PC-3 (cell line): ENCODE measurements at regions not wholly inside any gene's neighbourhood (a gene's known extent, or its start where the extent isn't known, plus 50 kb on each side); places are given as distances from the start of the nearest gene placed in this dataset.

Experiments used
- ATAC-seq: fragments of 200-7000 bp; cut with Tn5 transposase; 2 replicates; pipeline ENCODE4 v1.9.1; 2020; ENCODE audit warnings: mild to moderate bottlenecking, moderate library complexity
- BruUV-seq: library from RNA; stranded (reverse); fragments of 400-500 nt; replicated peaks from 2 replicates; lab custom pipeline; 2021; lab: Mats Ljungman, UMichigan
- CTCF ChIA-PET: fragments of 300-600 bp; sonication (Branson Sonifier 250); formaldehyde crosslinking; loops from one replicate; lab custom pipeline; 2022; ENCODE audit warnings: antibody characterized with exemption; lab: Charles Lee
- POLR2A ChIA-PET: fragments of 300-600 bp; sonication (Branson Sonifier 250); formaldehyde crosslinking; loops from one replicate; lab custom pipeline; 2022; ENCODE audit warnings: antibody characterized with exemption; ENCODE audit not compliant: unreplicated experiment; lab: Charles Lee
- DNase-seq: peaks from one replicate; pipeline ENCODE4 v3.0.0-alpha.2; 2015
- H2AFZ ChIP-seq: fragments of 300-600 bp; sonication (generic); 2 replicates; pipeline ENCODE4 v1.6.0; 2016; ENCODE audit warnings: antibody characterized with exemption, low read length
- H3F3A ChIP-seq: fragments of 300-600 bp; sonication (generic); one replicate; pipeline ENCODE4 v1.6.0; 2017; ENCODE audit warnings: antibody characterized with exemption, low read length, control low read depth, mild to moderate bottlenecking; ENCODE audit not compliant: unreplicated experiment
- H3K27ac ChIP-seq: fragments of 300-600 bp; sonication (generic); 2 replicates; pipeline ENCODE4 v1.5.1; 2016; ENCODE audit warnings: mild to moderate bottlenecking, low read length
- H3K27me3 ChIP-seq: fragments of 300-600 bp; sonication (generic); 2 replicates; pipeline ENCODE4 v1.6.1; 2016; ENCODE audit warnings: low read length, mixed read lengths
- H3K36me3 ChIP-seq: fragments of 300-600 bp; sonication (generic); 2 replicates; pipeline ENCODE4 v1.6.1; 2016; ENCODE audit warnings: low read depth, mixed run types, low read length, mixed read lengths
- H3K4me1 ChIP-seq: fragments of 300-600 bp; sonication (generic); 2 replicates; pipeline ENCODE4 v1.5.1; 2016; ENCODE audit warnings: low read length; ENCODE audit not compliant: insufficient read depth
- H3K4me2 ChIP-seq: fragments of 300-600 bp; sonication (generic); 2 replicates; pipeline ENCODE4 v1.6.0; 2016; ENCODE audit warnings: low read length
- H3K4me3 ChIP-seq: fragments of 300-600 bp; sonication (generic); 2 replicates; pipeline ENCODE4 v1.5.1; 2016; ENCODE audit warnings: mild to moderate bottlenecking, low read length, mixed read lengths
- H3K79me2 ChIP-seq: fragments of 300-600 bp; sonication (generic); 2 replicates; pipeline ENCODE4 v1.6.1; 2017; ENCODE audit warnings: low read length, mixed read lengths
- H3K9ac ChIP-seq: fragments of 300-600 bp; sonication (generic); 2 replicates; pipeline ENCODE4 v1.6.0; 2016; ENCODE audit warnings: mild to moderate bottlenecking, low read length
- H3K9me2 ChIP-seq: fragments of 300-600 bp; sonication (generic); replicated peaks from 2 replicates; pipeline ENCODE4 v1.6.1; 2016; ENCODE audit warnings: mixed run types, low read length, mixed read lengths
- H3K9me3 ChIP-seq: fragments of 300-600 bp; sonication (generic); 2 replicates; pipeline ENCODE4 v1.6.1; 2016; ENCODE audit warnings: low read length, mixed read lengths
- H4K20me1 ChIP-seq: fragments of 300-600 bp; sonication (generic); 2 replicates; pipeline ENCODE4 v1.6.1; 2016; ENCODE audit warnings: low read length, mixed read lengths
- CTCF ChIP-seq: fragments of 300-600 bp; sonication (generic); conservative IDR thresholded peaks from 2 replicates; pipeline ENCODE4 v1.5.1; 2017; ENCODE audit warnings: antibody characterized with exemption, low read depth, mild to moderate bottlenecking, low read length
- EZH2 ChIP-seq: fragments of 300-600 bp; sonication (generic); IDR thresholded peaks from one replicate; pipeline ENCODE4 v1.6.1; 2017; ENCODE audit warnings: antibody characterized with exemption, mild to moderate bottlenecking, low read length; ENCODE audit not compliant: unreplicated experiment
- EZH2phosphoT487 ChIP-seq: fragments of 300-600 bp; sonication (generic); IDR thresholded peaks from 2 replicates; pipeline ENCODE4 v1.6.1; 2018; ENCODE audit warnings: mild to moderate bottlenecking, antibody characterized with exemption, low read length, borderline replicate concordance
- intact Hi-C: fragments of 100-400 bp; cut with micrococcal nuclease; formaldehyde crosslinking; loops from 2 replicates; pipeline ENCODE4 v1.9.0; 2023

- Histone ChIP-seq H3K9ac (no peak overlapping the region), H3K4me1 (peaks cover 14% of the 10 kb centered on the region), H3K27ac (no peak overlapping the region), H3K4me3 (no peak overlapping the region), H3K9me3 (no peaks in the 10 kb centered on the region), H3K4me2 (no peak overlapping the region), H3K27me3 (no peaks in the 10 kb centered on the region), H4K20me1 (no peaks in the 10 kb centered on the region), H3F3A (no peaks in the 10 kb centered on the region), H3K9me2 (no peaks in the 10 kb centered on the region), H2AFZ (no peak overlapping the region; the same call in 1 of the 2 replicates), H3K36me3 (no peaks in the 10 kb centered on the region), H3K79me2 (no peaks in the 10 kb centered on the region)
- TF ChIP-seq CTCF (peak; percentile 91), EZH2phosphoT487 (no peak)
- peak; percentile 91 for DNase-seq
- ChIA-PET CTCF (interaction anchor here (0.7 kb wide), 1 partner anchor 126 kb away, joined by 3 read pairs; no protein-coding TSS in a partner anchor), POLR2A (no interaction called here)
- intact Hi-C loops, result loop anchor here (1.0 to 2.0 kb wide), 5 partner anchors 25 to 126 kb away; partner anchors contain the start of gene NOG
- peak; percentile 87 for ATAC-seq
- BruUV-seq, result no TSS peak
Observed at GRCh38 chr17:56653877-56654276, 60.4 kb downstream of the NOG start.

- Histone ChIP-seq H2AFZ (no peak overlapping the region), H3K36me3 (no peaks in the 10 kb centered on the region), H3K9me3 (no peaks in the 10 kb centered on the region), H3K4me2 (no peak overlapping the region), H3F3A (no peaks in the 10 kb centered on the region), H3K27me3 (no peaks in the 10 kb centered on the region), H3K9ac (no peak overlapping the region), H3K79me2 (no peaks in the 10 kb centered on the region), H3K27ac (no peak overlapping the region), H3K4me1 (peaks cover 16% of the 10 kb centered on the region), H3K4me3 (no peak overlapping the region), H4K20me1 (no peaks in the 10 kb centered on the region), H3K9me2 (no peaks in the 10 kb centered on the region)
- DNase-seq, result peak; percentile 61
- POLR2A ChIA-PET, result no interaction called here
- TF ChIP-seq EZH2 (no peak), CTCF (no peak), EZH2phosphoT487 (no peak)
- CTCF ChIA-PET, result interaction anchor here (0.6 to 1.2 kb wide), 2 partner anchors 27 to 40 kb away, joined by 4 to 7 read pairs; no protein-coding TSS in a partner anchor
- BruUV-seq, result no TSS peak
- intact Hi-C loops, result no loop called here
- ATAC-seq, result no peak
Observed at GRCh38 chr17:56656701-56657327, 63.3 kb downstream of the NOG start.

- TF ChIP-seq EZH2phosphoT487 (no peak), EZH2 (no peak), CTCF (no peak)
- ChIA-PET CTCF (interaction anchor here (0.8 kb wide), 1 partner anchor 65 kb away, joined by 3 read pairs; the partner anchor contains the start of gene NOG), POLR2A (no interaction called here)
- Histone ChIP-seq H2AFZ (peak overlapping the region; percentile 10; the same call in 1 of the 2 replicates), H4K20me1 (no peaks in the 10 kb centered on the region), H3K9me2 (no peaks in the 10 kb centered on the region), H3K27ac (0 out of 2 replicates have a peak overlapping the region, but pooled peaks have one; percentile 1), H3F3A (no peaks in the 10 kb centered on the region), H3K4me1 (peaks cover 16% of the 10 kb centered on the region), H3K36me3 (no peaks in the 10 kb centered on the region), H3K9ac (no peak overlapping the region), H3K4me3 (no peak overlapping the region), H3K4me2 (peak overlapping the region; percentile 10; the same call in 1 of the 2 replicates), H3K27me3 (no peaks in the 10 kb centered on the region), H3K79me2 (no peaks in the 10 kb centered on the region), H3K9me3 (no peaks in the 10 kb centered on the region)
- BruUV-seq, result no TSS peak
- peak; percentile 74 for ATAC-seq
- DNase-seq, result peak; percentile 88
- intact Hi-C loops, result no loop called here
Observed at GRCh38 chr17:56658648-56659047, 65.1 kb downstream of the NOG start.
